Spleen (tissue), 7 donors: ENCODE measurements at regions not wholly inside any gene's neighbourhood (a gene's known extent, or its start where the extent isn't known, plus 50 kb on each side); places are given as distances from the start of the nearest gene placed in this dataset.

Source experiments
- POLR2A ChIP-seq, 3 donors: fragments of 450-650 bp; IDR thresholded peaks; one replicate each; pipeline ENCODE4 v1.5.1; 2017; ENCODE audit warnings: antibody characterized with exemption in 3 of 3, mild to moderate bottlenecking in 1 of 3
- TF ChIP-seq, protein P1 (sequence below), 11 experiments: fragments of 200-600 bp in 7 of 11; fragments of 450-650 bp in 4 of 11; sonication (generic) in 4 of 11; IDR thresholded peaks in 8 of 11; conservative IDR thresholded peaks in 3 of 11; 1 replicate in 7 of 11; 2 replicates in 4 of 11; pipeline versions ENCODE4 v1.4.0 to v1.8.0; 2016 to 2021; ENCODE audit warnings: antibody characterized with exemption in 11 of 11, inconsistent platforms in 4 of 11, mild to moderate bottlenecking in 1 of 11
- donor health status: DM: no; HTN: no; CAD: no; lungs with moderate emphysema.
- donor health status: DM: no; HTN: no; CAD: no.
- donor health status: DM: no; HTN: no; CAD: no.

DNA sequence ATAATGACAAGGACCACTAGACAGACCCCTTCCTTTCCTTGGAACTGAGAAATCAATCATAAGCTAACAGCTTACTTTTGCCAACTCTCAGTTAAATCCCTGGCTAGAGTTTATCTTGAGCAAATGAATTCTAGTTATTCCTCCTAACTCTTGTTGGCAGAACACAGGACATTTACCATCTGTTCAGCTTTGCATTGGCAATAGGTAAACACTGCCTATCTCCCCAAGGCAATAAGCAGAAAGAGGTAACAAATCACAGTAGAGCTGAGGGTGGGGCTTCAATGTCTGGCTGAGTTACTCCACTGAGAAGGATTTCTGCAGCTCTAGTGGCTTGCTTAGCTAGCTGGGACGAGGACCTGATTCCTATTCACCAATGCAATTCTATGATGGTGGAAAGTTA lies 503.3 kb upstream of the GRIA1 start:
- TF ChIP-seq, protein P1, sequence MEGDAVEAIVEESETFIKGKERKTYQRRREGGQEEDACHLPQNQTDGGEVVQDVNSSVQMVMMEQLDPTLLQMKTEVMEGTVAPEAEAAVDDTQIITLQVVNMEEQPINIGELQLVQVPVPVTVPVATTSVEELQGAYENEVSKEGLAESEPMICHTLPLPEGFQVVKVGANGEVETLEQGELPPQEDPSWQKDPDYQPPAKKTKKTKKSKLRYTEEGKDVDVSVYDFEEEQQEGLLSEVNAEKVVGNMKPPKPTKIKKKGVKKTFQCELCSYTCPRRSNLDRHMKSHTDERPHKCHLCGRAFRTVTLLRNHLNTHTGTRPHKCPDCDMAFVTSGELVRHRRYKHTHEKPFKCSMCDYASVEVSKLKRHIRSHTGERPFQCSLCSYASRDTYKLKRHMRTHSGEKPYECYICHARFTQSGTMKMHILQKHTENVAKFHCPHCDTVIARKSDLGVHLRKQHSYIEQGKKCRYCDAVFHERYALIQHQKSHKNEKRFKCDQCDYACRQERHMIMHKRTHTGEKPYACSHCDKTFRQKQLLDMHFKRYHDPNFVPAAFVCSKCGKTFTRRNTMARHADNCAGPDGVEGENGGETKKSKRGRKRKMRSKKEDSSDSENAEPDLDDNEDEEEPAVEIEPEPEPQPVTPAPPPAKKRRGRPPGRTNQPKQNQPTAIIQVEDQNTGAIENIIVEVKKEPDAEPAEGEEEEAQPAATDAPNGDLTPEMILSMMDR (IDR thresholded peaks at IDR 0.05 in 8 of 11, conservative IDR thresholded peaks at IDR 0.05 in 3 of 11) = no peak
- TF ChIP-seq POLR2A (IDR thresholded peaks at IDR 0.05) = no peak
